ENCODE measurements at regions not wholly inside any gene's neighbourhood (a gene's known extent, or its start where the extent isn't known, plus 50 kb on each side); places are given as distances from the start of the nearest gene placed in this dataset.
"Not testable (repeated sequence)": the region's sequence is repeated elsewhere in the genome, so short reads cannot be mapped to it uniquely, and the experiment has no call there.

- no peak overlapping the region for H3K9ac ChIP-seq (ENCODE audit: low read length)
- H3K36me3 ChIP-seq (replicated peaks; ENCODE audit: low read depth, low read length): no peaks in the 10 kb centered on the region
- H3K4me2 ChIP-seq (ENCODE audit: low read length): no peak overlapping the region
- H3K9me3 ChIP-seq (ENCODE audit: insufficient read depth, low read length): no peaks in the 10 kb centered on the region
- no peak overlapping the region for H3K27ac ChIP-seq (ENCODE audit: low read length)
- no peak overlapping the region for H3K4me3 ChIP-seq (ENCODE audit: low read length)
- no peak for TF ChIP-seq EZH2phosphoT487 (IDR thresholded peaks at IDR 0.05; ENCODE audit: low read depth)
- no peak for TF ChIP-seq CTCF (IDR thresholded peaks at IDR 0.05; ENCODE audit: low read depth, low read length)
- no peak overlapping the region for H2AFZ ChIP-seq (ENCODE audit: low read depth, low read length)
- no peaks in the 10 kb centered on the region for H3K27me3 ChIP-seq (ENCODE audit: low read depth, low read length)
- H3K4me1 ChIP-seq (ENCODE audit: low read length): no peaks in the 10 kb centered on the region
- no peaks in the 10 kb centered on the region for H3K79me2 ChIP-seq (ENCODE audit: low read length)
- H4K20me1 ChIP-seq (ENCODE audit: insufficient read depth, low read length): no peaks in the 10 kb centered on the region
These were observed 360.3 kb upstream of the FZD8 start for GRCh38 chr10:36002445-36002844.

- H3K9me3 ChIP-seq (ENCODE audit: insufficient read depth, low read length); H3K4me2 ChIP-seq (ENCODE audit: low read length); H3K79me2 ChIP-seq (ENCODE audit: low read length); H4K20me1 ChIP-seq (ENCODE audit: insufficient read depth, low read length); H3K4me1 ChIP-seq (ENCODE audit: low read length); H2AFZ ChIP-seq (ENCODE audit: low read depth, low read length); H3K9ac ChIP-seq (ENCODE audit: low read length); H3K27me3 ChIP-seq (ENCODE audit: low read depth, low read length); H3K27ac ChIP-seq (ENCODE audit: low read length); H3K4me3 ChIP-seq (ENCODE audit: low read length); H3K36me3 ChIP-seq (replicated peaks; ENCODE audit: low read depth, low read length): not testable (repeated sequence)
These were observed 358.7 kb upstream of the FZD8 start for GRCh38 chr10:36000754-36001153.

GRCh38 chr10:35998026-35998425 lies 355.9 kb upstream of the FZD8 start:
- Histone ChIP-seq H3K27me3 (ENCODE audit: low read depth, low read length) (no peaks in the 10 kb centered on the region), H3K4me3 (ENCODE audit: low read length) (no peak overlapping the region), H4K20me1 (ENCODE audit: insufficient read depth, low read length) (no peaks in the 10 kb centered on the region), H3K27ac (ENCODE audit: low read length) (no peak overlapping the region), H3K4me2 (ENCODE audit: low read length) (no peak overlapping the region), H3K9me3 (ENCODE audit: insufficient read depth, low read length) (no peaks in the 10 kb centered on the region), H3K4me1 (ENCODE audit: low read length) (no peaks in the 10 kb centered on the region), H2AFZ (ENCODE audit: low read depth, low read length) (no peak overlapping the region), H3K9ac (ENCODE audit: low read length) (no peak overlapping the region), H3K36me3 (replicated peaks; ENCODE audit: low read depth, low read length) (no peaks in the 10 kb centered on the region), H3K79me2 (ENCODE audit: low read length) (no peaks in the 10 kb centered on the region)
- TF ChIP-seq EZH2phosphoT487 (IDR thresholded peaks at IDR 0.05; ENCODE audit: low read depth): no peak
- TF ChIP-seq CTCF (IDR thresholded peaks at IDR 0.05; ENCODE audit: low read depth, low read length): no peak

- Histone ChIP-seq H4K20me1 (ENCODE audit: insufficient read depth, low read length) (no peaks in the 10 kb centered on the region), H3K4me2 (ENCODE audit: low read length) (no peak overlapping the region), H3K4me1 (ENCODE audit: low read length) (no peaks in the 10 kb centered on the region), H3K4me3 (ENCODE audit: low read length) (no peak overlapping the region), H3K36me3 (replicated peaks; ENCODE audit: low read depth, low read length) (no peaks in the 10 kb centered on the region), H3K79me2 (ENCODE audit: low read length) (no peaks in the 10 kb centered on the region), H2AFZ (ENCODE audit: low read depth, low read length) (no peak overlapping the region), H3K27me3 (ENCODE audit: low read depth, low read length) (no peaks in the 10 kb centered on the region), H3K9me3 (ENCODE audit: insufficient read depth, low read length) (no peaks in the 10 kb centered on the region), H3K9ac (ENCODE audit: low read length) (no peak overlapping the region), H3K27ac (ENCODE audit: low read length) (no peak overlapping the region)
- TF ChIP-seq CTCF (IDR thresholded peaks at IDR 0.05; ENCODE audit: low read depth, low read length) (no peak), EZH2phosphoT487 (IDR thresholded peaks at IDR 0.05; ENCODE audit: low read depth) (no peak)
These were observed 353.4 kb upstream of the FZD8 start for GRCh38 chr10:35995485-35995884.

Measured in OCI-LY3 (cell line).